Neural cell (in vitro differentiated cells): ENCODE measurements at regions not wholly inside any gene's neighbourhood (a gene's known extent, or its start where the extent isn't known, plus 50 kb on each side); places are given as distances from the start of the nearest gene placed in this dataset.

Experiments
- H2AFZ ChIP-seq: fragments of 200-600, 300-800 bp; sonication (generic), shearing (Covaris generic); 2 replicates; pipeline ENCODE4 v1.6.0; 2014; ENCODE audit warnings: low read depth, mild to moderate bottlenecking, antibody characterized with exemption, low read length, moderate library complexity
- H3F3A ChIP-seq: fragments of 200-600 bp; shearing (Covaris generic); 2 replicates; pipeline ENCODE4 v1.6.1; 2016; ENCODE audit warnings: mild to moderate bottlenecking, moderate library complexity, mixed read lengths, antibody characterized with exemption, low read length; ENCODE audit not compliant: insufficient read depth, poor library complexity, severe bottlenecking
- H3K27ac ChIP-seq: fragments of 200-600, 300-800 bp; sonication (generic), shearing (Covaris generic); 2 replicates; pipeline ENCODE4 v1.5.1; 2014; ENCODE audit warnings: mild to moderate bottlenecking, low read length, moderate library complexity
- H3K27me3 ChIP-seq: fragments of 300-800, 200-600 bp; sonication (generic), shearing (Covaris generic); 2 replicates; pipeline ENCODE4 v1.6.0; 2014; ENCODE audit warnings: mild to moderate bottlenecking, low read depth, low read length, moderate library complexity; ENCODE audit not compliant: insufficient read depth
- H3K36me3 ChIP-seq: fragments of 300-800, 200-600 bp; sonication (generic), shearing (Covaris generic); 2 replicates; pipeline ENCODE4 v1.5.1; 2014; ENCODE audit warnings: mild to moderate bottlenecking, antibody characterized with exemption, low read length, moderate library complexity; ENCODE audit not compliant: insufficient read depth
- H3K4me2 ChIP-seq: fragments of 300-800, 200-600 bp; sonication (generic), shearing (Covaris generic); 2 replicates; pipeline ENCODE4 v1.6.0; 2014; ENCODE audit warnings: mild to moderate bottlenecking, low read length
- H3K4me3 ChIP-seq: fragments of 300-800, 200-600 bp; sonication (generic), shearing (Covaris generic); 2 replicates; pipeline ENCODE4 v1.5.1; 2014; ENCODE audit warnings: mild to moderate bottlenecking, low read length, moderate library complexity
- H3K79me2 ChIP-seq: fragments of 200-600 bp; shearing (Covaris generic); replicated peaks from 2 replicates; pipeline ENCODE4 v1.6.0; 2014; ENCODE audit warnings: mild to moderate bottlenecking, low read length, moderate library complexity; ENCODE audit not compliant: insufficient read depth
- H3K9ac ChIP-seq: fragments of 300-800, 200-600 bp; sonication (generic), shearing (Covaris generic); 2 replicates; pipeline ENCODE4 v1.6.1; 2016; ENCODE audit warnings: mild to moderate bottlenecking, low read length, mixed read lengths
- H3K9me2 ChIP-seq: fragments of 200-600 bp; shearing (Covaris generic); 2 replicates; pipeline ENCODE4 v1.6.1; 2016; ENCODE audit warnings: mild to moderate bottlenecking, low read length, mixed read lengths; ENCODE audit not compliant: insufficient read depth
- H3K9me3 ChIP-seq: fragments of 200-600, 300-800 bp; sonication (generic), shearing (Covaris generic); 2 replicates; pipeline ENCODE4 v1.6.1; 2016; ENCODE audit warnings: mild to moderate bottlenecking, mixed run types, low read length, moderate library complexity, mixed read lengths
- H4K20me1 ChIP-seq: fragments of 200-600 bp; shearing (Covaris generic); 2 replicates; pipeline ENCODE4 v1.6.1; 2016; ENCODE audit warnings: mild to moderate bottlenecking, mixed run types; ENCODE audit not compliant: insufficient read depth
- EP300 ChIP-seq: fragments of 450-650 bp; conservative IDR thresholded peaks from 2 replicates; pipeline ENCODE4 v1.6.1; 2014; ENCODE audit warnings: antibody characterized with exemption, mild to moderate bottlenecking, moderate library complexity; ENCODE audit not compliant: poor library complexity, severe bottlenecking
- EZH2 ChIP-seq: fragments of 200-600, 300-800 bp; shearing (Covaris generic), sonication (generic); IDR thresholded peaks from 2 replicates; pipeline ENCODE4 v1.6.1; 2014; ENCODE audit warnings: antibody characterized with exemption, low read length, borderline replicate concordance, mild to moderate bottlenecking; ENCODE audit not compliant: insufficient read depth, poor library complexity, severe bottlenecking
- MXI1 ChIP-seq: fragments of 450-650 bp; conservative IDR thresholded peaks from 2 replicates; pipeline ENCODE4 v1.6.1; 2014; ENCODE audit warnings: antibody characterized with exemption, mild to moderate bottlenecking; ENCODE audit not compliant: poor library complexity, severe bottlenecking
- POLR2AphosphoS5 ChIP-seq: IDR thresholded peaks from 2 replicates; pipeline ENCODE4 v1.6.1; 2012
- RAD21 ChIP-seq: fragments of 450-650 bp; conservative IDR thresholded peaks from 2 replicates; pipeline ENCODE4 v1.6.1; 2014; ENCODE audit warnings: antibody characterized with exemption, mild to moderate bottlenecking, moderate library complexity
- SMC3 ChIP-seq: fragments of 450-650 bp; conservative IDR thresholded peaks from 2 replicates; pipeline ENCODE4 v1.6.1; 2014; ENCODE audit warnings: antibody characterized with exemption, mild to moderate bottlenecking, moderate library complexity; ENCODE audit not compliant: poor library complexity
- TAF1 ChIP-seq: IDR thresholded peaks from 2 replicates; pipeline ENCODE4 v1.6.1; 2012; ENCODE audit warnings: low read depth
- TF ChIP-seq, protein P1 (sequence below): IDR thresholded peaks from 2 replicates; pipeline ENCODE4 v1.6.1; 2012; ENCODE audit warnings: borderline replicate concordance
- TF ChIP-seq, protein P2 (sequence below): fragments of 450-650 bp; IDR thresholded peaks from 2 replicates; pipeline ENCODE4 v1.5.1; 2014; ENCODE audit warnings: antibody characterized with exemption, mild to moderate bottlenecking, moderate library complexity; ENCODE audit not compliant: poor library complexity, severe bottlenecking

DNA sequence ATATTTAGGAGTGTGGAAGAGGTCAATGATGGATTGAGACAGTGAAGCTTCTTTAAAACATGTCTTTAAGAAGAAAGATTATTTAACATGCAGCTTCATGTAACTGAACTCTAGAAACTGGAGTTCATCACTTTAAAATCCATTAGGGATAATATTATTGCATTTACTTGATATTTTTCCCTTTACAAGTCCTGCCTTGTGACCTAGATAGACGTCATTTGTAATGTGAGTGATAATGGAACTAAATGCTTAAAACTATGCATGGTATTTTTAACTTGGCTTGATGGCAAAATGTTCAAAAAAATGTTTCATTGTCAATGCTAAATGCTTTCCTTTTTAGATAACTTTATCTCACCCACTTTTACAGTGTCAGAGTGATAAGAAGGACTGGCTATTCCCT lies 723.7 kb downstream of the RWDD3 start:
- H3K9ac ChIP-seq, result no peak overlapping the region

DNA sequence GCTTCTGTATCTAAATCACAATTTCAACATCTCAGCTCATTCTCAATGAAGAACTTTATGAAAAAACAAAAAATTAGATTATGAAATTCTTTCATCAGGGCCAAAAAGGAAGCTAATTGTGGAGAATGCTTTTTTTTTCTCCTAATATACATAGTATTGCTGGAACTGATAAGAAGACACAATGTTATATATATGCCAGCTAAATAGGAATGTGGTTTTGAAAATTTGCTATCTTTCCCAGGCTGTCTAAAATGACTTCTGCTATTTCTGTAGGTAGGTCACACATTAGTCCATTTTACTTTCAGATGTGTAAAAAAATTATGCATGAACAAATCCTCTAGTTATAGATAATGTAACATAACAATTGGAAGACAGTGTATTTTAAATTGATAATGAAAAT lies 732.9 kb downstream of the RWDD3 start:
- no peaks in the 10 kb centered on the region for H3F3A ChIP-seq
- H3K9me2 ChIP-seq, result no peaks in the 10 kb centered on the region
- no peak for TF ChIP-seq POLR2AphosphoS5
- TF ChIP-seq EZH2, result no peak
- TF ChIP-seq EP300, result no peak
- TF ChIP-seq TAF1, result no peak
- TF ChIP-seq, protein P1, sequence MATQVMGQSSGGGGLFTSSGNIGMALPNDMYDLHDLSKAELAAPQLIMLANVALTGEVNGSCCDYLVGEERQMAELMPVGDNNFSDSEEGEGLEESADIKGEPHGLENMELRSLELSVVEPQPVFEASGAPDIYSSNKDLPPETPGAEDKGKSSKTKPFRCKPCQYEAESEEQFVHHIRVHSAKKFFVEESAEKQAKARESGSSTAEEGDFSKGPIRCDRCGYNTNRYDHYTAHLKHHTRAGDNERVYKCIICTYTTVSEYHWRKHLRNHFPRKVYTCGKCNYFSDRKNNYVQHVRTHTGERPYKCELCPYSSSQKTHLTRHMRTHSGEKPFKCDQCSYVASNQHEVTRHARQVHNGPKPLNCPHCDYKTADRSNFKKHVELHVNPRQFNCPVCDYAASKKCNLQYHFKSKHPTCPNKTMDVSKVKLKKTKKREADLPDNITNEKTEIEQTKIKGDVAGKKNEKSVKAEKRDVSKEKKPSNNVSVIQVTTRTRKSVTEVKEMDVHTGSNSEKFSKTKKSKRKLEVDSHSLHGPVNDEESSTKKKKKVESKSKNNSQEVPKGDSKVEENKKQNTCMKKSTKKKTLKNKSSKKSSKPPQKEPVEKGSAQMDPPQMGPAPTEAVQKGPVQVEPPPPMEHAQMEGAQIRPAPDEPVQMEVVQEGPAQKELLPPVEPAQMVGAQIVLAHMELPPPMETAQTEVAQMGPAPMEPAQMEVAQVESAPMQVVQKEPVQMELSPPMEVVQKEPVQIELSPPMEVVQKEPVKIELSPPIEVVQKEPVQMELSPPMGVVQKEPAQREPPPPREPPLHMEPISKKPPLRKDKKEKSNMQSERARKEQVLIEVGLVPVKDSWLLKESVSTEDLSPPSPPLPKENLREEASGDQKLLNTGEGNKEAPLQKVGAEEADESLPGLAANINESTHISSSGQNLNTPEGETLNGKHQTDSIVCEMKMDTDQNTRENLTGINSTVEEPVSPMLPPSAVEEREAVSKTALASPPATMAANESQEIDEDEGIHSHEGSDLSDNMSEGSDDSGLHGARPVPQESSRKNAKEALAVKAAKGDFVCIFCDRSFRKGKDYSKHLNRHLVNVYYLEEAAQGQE, result no peak
- no peak for TF ChIP-seq MXI1
- TF ChIP-seq, protein P2, sequence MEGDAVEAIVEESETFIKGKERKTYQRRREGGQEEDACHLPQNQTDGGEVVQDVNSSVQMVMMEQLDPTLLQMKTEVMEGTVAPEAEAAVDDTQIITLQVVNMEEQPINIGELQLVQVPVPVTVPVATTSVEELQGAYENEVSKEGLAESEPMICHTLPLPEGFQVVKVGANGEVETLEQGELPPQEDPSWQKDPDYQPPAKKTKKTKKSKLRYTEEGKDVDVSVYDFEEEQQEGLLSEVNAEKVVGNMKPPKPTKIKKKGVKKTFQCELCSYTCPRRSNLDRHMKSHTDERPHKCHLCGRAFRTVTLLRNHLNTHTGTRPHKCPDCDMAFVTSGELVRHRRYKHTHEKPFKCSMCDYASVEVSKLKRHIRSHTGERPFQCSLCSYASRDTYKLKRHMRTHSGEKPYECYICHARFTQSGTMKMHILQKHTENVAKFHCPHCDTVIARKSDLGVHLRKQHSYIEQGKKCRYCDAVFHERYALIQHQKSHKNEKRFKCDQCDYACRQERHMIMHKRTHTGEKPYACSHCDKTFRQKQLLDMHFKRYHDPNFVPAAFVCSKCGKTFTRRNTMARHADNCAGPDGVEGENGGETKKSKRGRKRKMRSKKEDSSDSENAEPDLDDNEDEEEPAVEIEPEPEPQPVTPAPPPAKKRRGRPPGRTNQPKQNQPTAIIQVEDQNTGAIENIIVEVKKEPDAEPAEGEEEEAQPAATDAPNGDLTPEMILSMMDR, result no peak
- no peak for TF ChIP-seq RAD21
- no peak for TF ChIP-seq SMC3
- H3K9me3 ChIP-seq, result no peaks in the 10 kb centered on the region
- no peak overlapping the region for H3K4me2 ChIP-seq
- no peak overlapping the region for H3K27ac ChIP-seq
- no peaks in the 10 kb centered on the region for H3K27me3 ChIP-seq
- no peak overlapping the region for H2AFZ ChIP-seq
- no peaks in the 10 kb centered on the region for H3K36me3 ChIP-seq
- H3K4me3 ChIP-seq, result no peak overlapping the region
- no peak overlapping the region for H3K9ac ChIP-seq
- H3K79me2 ChIP-seq, result no peaks in the 10 kb centered on the region
- H4K20me1 ChIP-seq, result no peaks in the 10 kb centered on the region

More for the DNA sequence above, 723.7 kb downstream of the RWDD3 start:
- Histone ChIP-seq H3K4me2 (no peak overlapping the region), H4K20me1 (no peaks in the 10 kb centered on the region), H3K9me2 (no peaks in the 10 kb centered on the region), H3K27ac (no peak overlapping the region), H3K27me3 (no peaks in the 10 kb centered on the region), H3K4me3 (no peak overlapping the region), H3K9me3 (no peaks in the 10 kb centered on the region), H3K36me3 (no peaks in the 10 kb centered on the region), H3F3A (no peaks in the 10 kb centered on the region), H2AFZ (no peak overlapping the region), H3K79me2 (no peaks in the 10 kb centered on the region)
- TF ChIP-seq EP300, result no peak
- TF ChIP-seq SMC3, result no peak
- TF ChIP-seq POLR2AphosphoS5, result no peak
- TF ChIP-seq TAF1, result no peak
- TF ChIP-seq RAD21, result no peak
- no peak for TF ChIP-seq MXI1
- no peak for TF ChIP-seq EZH2
- TF ChIP-seq, protein P1, result no peak
- TF ChIP-seq, protein P2, result no peak
